GM12892 (cell line): ENCODE measurements at regions not wholly inside any gene's neighbourhood (a gene's known extent, or its start where the extent isn't known, plus 50 kb on each side); places are given as distances from the start of the nearest gene placed in this dataset.
"Not testable (repeated sequence)": the region's sequence is repeated elsewhere in the genome, so short reads cannot be mapped to it uniquely, and the experiment has no call there.

Experiments used
- DNase-seq: peaks from one replicate; pipeline ENCODE4 v3.0.0; 2011; ENCODE audit not compliant: insufficient read length
- FAIRE-seq: peaks from 2 replicates; lab custom pipeline; 2011; peaks lifted over from hg19 to GRCh38; lab: Jason Lieb, UNC
- POLR2A ChIP-seq: IDR thresholded peaks from 2 replicates; pipeline ENCODE4 v1.6.1; 2011; ENCODE audit warnings: low read depth, low read length, control low read depth
- POLR2AphosphoS5 ChIP-seq: IDR thresholded peaks from 2 replicates; pipeline ENCODE4 v1.6.1; 2011; ENCODE audit warnings: low read depth, low read length, control low read depth
- TAF1 ChIP-seq: IDR thresholded peaks from 2 replicates; pipeline ENCODE4 v1.6.1; 2011; ENCODE audit warnings: low read depth, mild to moderate bottlenecking, control low read depth, low read length, borderline replicate concordance

DNA sequence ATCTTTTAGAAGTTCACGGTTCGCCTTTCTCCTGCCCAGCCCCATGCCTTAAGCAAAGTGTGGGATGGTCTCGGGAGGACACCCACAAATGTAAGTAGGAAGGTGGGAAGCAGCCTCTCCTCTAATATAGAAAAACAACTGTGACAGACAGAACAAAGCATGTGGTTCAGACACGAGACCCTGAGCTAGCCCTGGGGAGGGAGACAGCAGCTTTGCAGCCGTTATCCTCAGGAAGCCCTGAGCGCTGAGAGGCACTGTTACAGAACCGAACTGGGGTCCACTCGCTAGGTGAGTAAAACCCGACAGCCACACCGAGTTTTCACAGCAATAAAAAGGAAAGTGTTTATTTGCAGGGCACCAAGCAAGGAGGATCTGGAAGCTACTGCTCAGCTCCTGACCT is 210.6 kb downstream of the UQCRFS1 start:
- TF ChIP-seq POLR2AphosphoS5: no peak
- FAIRE-seq: no peak
- no peak for DNase-seq

DNA sequence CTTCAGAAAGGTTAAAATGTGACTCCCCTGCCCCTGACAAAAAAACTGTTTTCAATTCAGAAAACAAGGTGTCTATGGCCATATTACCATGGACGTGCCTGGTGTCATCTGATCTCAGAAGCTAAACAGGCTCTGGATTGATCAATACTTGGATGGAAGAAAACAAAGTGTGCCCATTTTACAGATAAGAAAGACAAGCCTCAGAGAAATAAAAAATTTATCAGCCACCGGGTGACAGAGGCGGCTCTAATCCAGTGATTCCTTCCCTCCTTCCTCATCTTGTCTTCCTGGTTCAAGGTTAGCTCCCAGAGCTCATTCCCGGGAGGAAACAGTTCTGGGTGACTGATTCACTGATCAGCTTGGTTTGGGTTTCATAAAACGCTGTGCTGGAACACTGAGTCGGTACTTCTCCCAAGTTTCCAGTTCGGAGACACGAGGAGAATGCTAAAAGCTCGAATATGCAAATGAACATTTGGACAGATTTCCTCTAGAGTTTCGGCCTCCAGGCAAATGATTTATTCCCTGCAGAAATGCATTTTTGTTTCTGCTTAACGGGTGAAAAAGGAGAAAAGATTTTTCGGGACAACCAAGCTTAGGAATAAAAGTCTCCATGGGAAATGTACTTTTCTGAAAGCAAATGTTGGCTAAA is 211.2 kb downstream of the UQCRFS1 start:
- TF ChIP-seq POLR2AphosphoS5: no peak
- no peak for TF ChIP-seq POLR2A
- TF ChIP-seq TAF1: no peak
- FAIRE-seq (no peak), DNase-seq (no peak)

DNA sequence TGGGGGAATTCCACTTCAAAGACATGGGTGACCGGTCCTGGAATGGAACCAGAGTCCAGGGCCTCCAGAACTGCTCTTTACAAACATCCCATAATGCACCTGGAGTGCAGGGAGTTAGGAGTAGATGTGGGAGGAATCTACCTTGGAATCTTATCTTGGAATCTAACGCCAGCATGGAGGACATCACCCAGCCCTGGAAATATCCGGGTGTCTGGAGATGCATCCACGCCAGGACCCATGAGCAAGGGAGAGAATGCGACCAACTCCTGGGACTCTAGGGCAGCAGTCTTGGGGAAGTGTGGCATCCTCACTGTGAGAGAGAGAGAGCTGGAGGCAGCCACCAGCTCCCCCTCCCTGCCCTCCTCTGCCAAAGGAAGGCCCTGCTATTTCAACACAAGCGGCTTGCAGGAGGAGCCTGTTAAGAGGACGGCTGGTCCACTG is 211.8 kb downstream of the UQCRFS1 start:
- DNase-seq: no peak

DNA sequence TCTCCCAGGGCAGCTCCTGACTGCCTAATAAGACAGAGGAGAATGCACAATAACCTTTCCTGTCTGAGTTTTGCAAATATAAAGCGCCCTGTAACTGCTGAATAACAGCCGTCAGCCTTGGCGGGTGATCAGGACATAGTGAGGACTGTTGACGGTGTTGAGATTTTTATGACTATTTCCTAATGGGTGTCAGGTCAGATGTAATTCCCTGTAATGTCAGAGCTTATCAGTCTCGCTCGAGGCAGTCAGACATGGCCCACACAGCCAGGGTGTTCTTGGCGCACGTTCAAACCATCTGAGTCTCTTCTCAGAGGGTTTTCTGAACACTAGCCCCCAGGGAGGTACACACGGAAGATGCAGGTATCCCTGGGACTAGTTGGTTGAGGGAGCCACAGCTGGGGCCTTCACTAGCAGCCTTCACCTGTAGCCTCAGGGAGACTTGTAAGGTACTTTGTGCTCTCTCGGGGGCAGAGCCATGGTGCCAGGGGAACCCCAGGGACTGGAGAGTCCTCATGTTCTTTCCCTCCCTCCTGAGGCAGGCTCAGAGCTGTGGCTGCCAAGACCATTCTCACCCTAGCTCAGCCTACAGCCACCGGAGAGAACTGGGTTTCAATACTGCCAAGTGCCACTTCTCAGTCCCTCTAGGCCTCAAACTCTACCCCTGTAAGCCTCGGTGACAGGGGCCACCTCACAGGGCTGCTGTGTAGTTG is 213.1 kb downstream of the UQCRFS1 start:
- DNase-seq (no peak), FAIRE-seq (no peak)

More for the DNA sequence above, 211.8 kb downstream of the UQCRFS1 start:
- no peak for FAIRE-seq
- no peak for TF ChIP-seq TAF1
- no peak for TF ChIP-seq POLR2AphosphoS5
- no peak for TF ChIP-seq POLR2A

DNA sequence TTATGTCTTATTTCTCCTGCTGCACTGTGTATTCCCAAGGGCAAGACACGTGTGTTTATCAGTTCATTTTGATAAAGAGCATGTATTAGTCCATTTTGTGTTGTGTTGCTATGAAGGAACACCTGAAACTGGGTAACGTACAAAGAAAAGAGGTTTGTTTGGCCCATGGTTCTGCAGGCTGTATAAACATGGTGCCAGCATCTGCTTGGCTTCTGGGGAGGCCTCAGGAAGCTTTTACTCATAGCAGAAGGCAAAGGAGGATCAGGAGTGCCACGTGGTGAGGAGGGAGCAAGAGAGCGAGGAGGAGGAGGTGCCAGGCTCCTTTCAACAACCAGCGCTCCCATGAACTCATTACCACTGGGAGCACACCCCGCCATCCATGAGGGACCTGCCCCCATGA is 214.0 kb downstream of the UQCRFS1 start:
- TF ChIP-seq TAF1: no peak
- DNase-seq (no peak), FAIRE-seq (no peak)

More for the DNA sequence above, 213.1 kb downstream of the UQCRFS1 start:
- TF ChIP-seq POLR2A: no peak
- no peak for TF ChIP-seq TAF1
- no peak for TF ChIP-seq POLR2AphosphoS5

DNA sequence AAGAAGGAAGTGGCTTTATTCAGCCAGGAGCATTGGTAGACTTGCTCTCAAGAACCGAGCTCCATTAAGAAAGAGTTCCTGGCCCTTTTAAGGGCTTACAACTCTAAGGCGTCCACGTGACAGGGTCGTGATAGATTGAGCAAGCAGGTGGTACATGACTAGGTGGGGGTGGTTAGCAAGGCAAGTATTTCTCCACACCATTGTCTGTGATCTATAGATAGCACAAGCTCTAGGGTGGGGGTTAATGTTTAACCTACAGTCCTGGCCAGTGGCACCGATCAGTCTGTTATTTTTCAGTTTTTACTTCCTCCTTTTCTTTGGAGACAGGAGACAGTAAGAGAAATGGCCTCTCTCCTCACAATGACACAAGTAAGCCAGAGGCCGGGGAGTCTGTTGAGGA is 215.1 kb downstream of the UQCRFS1 start:
- not testable (repeated sequence) for FAIRE-seq, DNase-seq

DNA sequence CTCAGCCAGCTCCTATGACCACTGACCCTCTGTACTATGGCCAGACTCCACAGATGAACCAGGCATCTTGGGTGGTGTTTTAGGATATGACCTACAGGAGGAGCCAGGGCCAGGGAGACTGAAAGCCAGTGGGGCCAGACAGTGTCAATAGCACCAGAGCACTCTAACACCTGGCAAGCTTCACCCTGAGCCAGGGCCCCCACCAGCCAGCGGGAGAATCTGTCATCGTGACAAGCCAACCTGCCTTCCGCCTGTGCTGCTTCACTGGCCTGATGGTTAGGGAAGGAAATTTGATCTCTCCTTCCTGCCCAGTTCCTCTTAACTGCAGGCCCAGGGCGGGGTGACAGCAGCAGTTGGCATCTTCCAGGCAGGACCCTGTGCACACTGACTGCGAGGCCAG is 222.4 kb downstream of the UQCRFS1 start:
- FAIRE-seq (no peak), DNase-seq (no peak)
- no peak for TF ChIP-seq TAF1
- TF ChIP-seq POLR2AphosphoS5: no peak
- TF ChIP-seq POLR2A: no peak

DNA sequence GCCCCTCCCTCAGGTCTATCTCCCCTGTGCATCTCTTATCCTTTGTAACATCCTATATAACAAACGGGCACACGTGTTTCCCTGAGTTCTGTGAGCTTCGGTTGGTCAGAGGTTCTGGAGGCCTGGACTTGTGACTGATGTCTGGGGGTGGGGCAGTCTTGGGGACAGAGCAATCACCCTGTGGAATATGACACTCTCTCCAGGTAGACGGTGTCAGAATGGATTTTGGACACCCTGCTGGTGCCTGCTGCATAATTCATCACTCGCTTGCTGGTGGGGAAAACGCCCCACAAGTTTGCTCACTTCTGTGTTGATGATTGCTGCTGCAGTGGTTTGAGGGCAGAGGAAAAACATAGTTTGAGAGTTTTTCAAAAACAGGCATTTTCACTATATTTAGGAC is 223.2 kb downstream of the UQCRFS1 start:
- FAIRE-seq: no peak
- DNase-seq: no peak

DNA sequence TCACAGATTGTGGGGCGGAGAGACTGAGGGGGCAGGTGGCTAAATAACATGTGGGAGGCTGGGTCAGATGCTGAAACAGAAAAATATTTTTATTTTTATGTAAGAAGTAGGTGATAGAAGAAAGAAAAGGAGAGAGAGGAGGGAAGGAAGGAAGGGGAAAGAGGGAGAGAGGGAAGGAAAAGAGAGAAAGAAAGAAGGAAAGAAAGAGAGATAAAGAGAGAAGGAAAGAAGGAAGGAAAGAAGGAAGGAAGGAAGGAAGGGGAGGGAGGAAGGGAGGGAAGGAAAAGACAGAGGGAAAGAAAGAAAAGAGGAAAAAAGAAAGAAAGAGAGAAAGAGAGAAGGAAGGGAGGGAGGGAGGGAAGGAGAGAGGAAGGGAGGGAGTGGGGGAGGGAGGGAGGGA is 224.9 kb downstream of the UQCRFS1 start:
- no peak for DNase-seq
- no peak for TF ChIP-seq TAF1
- no peak for TF ChIP-seq POLR2AphosphoS5
- TF ChIP-seq POLR2A: no peak
- no peak for FAIRE-seq

More for the DNA sequence above, 223.2 kb downstream of the UQCRFS1 start:
- TF ChIP-seq POLR2AphosphoS5 (no peak), TAF1 (no peak), POLR2A (no peak)

DNA sequence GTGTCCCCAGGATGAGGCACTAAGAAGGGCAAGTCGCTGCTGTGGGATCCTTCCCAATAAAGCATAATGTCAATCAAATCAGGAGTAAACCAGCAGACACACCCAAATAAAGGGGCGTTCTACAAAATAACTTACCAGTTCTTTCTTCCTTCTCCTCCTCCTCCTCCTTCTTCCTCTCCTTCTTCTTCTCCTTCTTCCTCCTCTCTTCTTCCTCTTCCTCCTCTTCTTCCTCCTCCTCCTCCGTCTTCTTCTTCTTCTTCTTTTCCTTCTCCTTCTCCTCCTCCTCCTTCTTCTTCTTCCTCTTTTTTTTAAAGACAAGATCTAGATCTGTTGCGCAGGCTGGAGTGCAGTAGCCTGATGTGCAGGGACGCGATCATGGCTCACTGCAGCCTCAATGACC is 225.8 kb downstream of the UQCRFS1 start:
- no peak for FAIRE-seq
- TF ChIP-seq POLR2AphosphoS5 (no peak), TAF1 (no peak), POLR2A (no peak)
- no peak for DNase-seq

DNA sequence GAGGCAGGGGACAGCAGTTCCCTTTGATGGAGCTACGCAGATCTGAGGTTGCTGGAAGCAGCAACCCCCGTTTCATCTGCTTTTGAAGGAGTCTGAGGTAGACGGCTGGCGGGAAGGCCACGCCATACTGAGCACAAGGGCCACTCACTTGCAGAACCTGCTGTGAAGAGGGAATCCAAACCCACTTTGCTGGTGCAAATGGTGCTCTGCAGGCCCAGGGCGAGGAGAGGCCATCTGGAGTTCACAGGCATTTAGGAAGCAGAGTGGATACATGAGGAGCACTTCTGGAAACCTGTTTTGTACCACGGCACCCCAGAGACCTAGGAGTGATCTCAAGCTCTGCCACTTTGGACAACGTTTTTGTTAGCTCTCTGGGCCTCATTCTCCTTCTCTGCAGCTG is 227.8 kb downstream of the UQCRFS1 start:
- DNase-seq (no peak), FAIRE-seq (no peak)
- no peak for TF ChIP-seq TAF1
- TF ChIP-seq POLR2A: no peak
- no peak for TF ChIP-seq POLR2AphosphoS5

DNA sequence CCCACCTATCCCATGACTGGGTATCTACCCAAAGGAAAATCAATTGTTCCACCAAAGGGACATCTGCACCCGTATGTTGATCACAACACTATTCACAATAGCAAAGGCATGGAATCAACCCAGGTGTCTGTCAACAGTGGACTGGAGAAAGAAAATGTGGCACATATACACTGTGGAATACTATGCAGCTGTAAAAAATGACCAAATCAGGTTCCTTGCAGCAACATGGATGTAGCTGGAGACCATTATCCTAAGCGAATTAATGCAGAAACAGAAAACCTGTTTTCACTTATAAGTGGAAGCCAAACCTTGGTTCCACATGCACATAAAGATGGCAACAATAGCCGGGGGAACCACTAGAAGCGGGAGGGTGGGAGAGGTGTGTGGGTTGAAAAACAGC is 228.6 kb downstream of the UQCRFS1 start:
- DNase-seq (no peak), FAIRE-seq (no peak)
- no peak for TF ChIP-seq TAF1
- TF ChIP-seq POLR2A: no peak
- TF ChIP-seq POLR2AphosphoS5: no peak

DNA sequence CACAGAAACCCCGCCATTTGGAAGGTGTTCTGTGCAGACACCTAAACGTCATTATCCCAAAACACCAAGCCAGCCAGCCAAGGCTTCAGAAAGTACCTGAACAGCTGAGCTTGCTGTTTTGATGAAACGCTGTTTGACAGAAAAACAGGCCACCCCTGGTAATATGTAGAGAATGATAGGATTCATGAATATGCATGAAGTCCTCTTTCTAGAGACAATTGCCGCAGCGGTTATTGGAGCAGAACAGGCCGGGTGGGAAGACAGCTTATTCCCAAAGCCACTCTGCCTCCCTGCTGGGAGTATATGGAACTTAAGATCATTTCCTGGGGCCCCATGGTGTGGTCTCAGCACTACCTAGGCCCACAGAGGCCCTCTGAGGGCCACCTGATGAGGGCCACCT is 229.5 kb downstream of the UQCRFS1 start:
- DNase-seq (no peak), FAIRE-seq (no peak)
- TF ChIP-seq POLR2A (no peak), POLR2AphosphoS5 (no peak), TAF1 (no peak)

DNA sequence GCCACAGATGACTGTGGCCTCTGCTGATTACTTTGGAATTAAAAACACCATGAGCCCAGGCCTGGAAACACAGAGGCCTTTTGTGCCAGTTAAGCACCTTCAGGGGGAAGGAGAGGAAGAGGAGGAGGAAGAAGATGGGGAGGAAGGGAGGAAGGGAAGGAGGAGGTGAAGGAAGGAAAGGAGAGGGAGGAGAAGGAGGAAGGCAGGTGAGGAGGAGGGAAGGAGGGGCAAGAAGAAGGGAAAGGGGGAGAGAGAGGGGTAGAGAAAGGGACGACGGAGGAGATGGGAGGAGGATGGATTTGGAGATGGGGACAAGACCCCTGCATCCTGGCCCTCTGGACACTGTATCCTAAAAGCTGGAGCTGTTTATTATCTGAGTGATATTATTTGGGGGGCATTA is 231.0 kb downstream of the UQCRFS1 start:
- DNase-seq (no peak), FAIRE-seq (no peak)

More for the DNA sequence above, 231.0 kb downstream of the UQCRFS1 start:
- no peak for TF ChIP-seq POLR2AphosphoS5
- TF ChIP-seq POLR2A: no peak
- TF ChIP-seq TAF1: no peak
